NCI-H1092 (cell line): ENCODE measurements at regions not wholly inside any gene's neighbourhood (a gene's known extent, or its start where the extent isn't known, plus 50 kb on each side); places are given as distances from the start of the nearest gene placed in this dataset.

ENCODE experiments used
- DNase-seq: peaks from one replicate; lab custom pipeline; 2025; lab: John Stamatoyannopoulos, UW

- no peak for DNase-seq
These were observed 186.5 kb upstream of the LHX5 start for GRCh38 chr12:113658006-113658655.

GRCh38 chr12:113655919-113656318 lies 184.2 kb upstream of the LHX5 start:
- no peak for DNase-seq

GRCh38 chr12:113655479-113655878 lies 183.8 kb upstream of the LHX5 start:
- no peak for DNase-seq

GRCh38 chr12:113651662-113652061 lies 180.0 kb upstream of the LHX5 start:
- DNase-seq: no peak

- no peak for DNase-seq
These were observed 178.8 kb upstream of the LHX5 start for GRCh38 chr12:113650476-113650875.

- no peak for DNase-seq
These were observed 177.7 kb upstream of the LHX5 start for GRCh38 chr12:113649256-113649830.

- DNase-seq: peak; percentile 8
These were observed 175.4 kb upstream of the LHX5 start for GRCh38 chr12:113647048-113647447.

GRCh38 chr12:113645603-113646002 lies 173.9 kb upstream of the LHX5 start:
- DNase-seq: no peak

GRCh38 chr12:113645183-113645582 lies 173.5 kb upstream of the LHX5 start:
- no peak for DNase-seq

- DNase-seq: no peak
These were observed 171.7 kb upstream of the LHX5 start for GRCh38 chr12:113643177-113643974.

- DNase-seq: no peak
These were observed 171.0 kb upstream of the LHX5 start for GRCh38 chr12:113642672-113643071.

- DNase-seq: no peak
These were observed 170.5 kb upstream of the LHX5 start for GRCh38 chr12:113642216-113642615.

GRCh38 chr12:113641426-113642030 lies 169.9 kb upstream of the LHX5 start:
- DNase-seq: no peak

- DNase-seq: no peak
These were observed 169.2 kb upstream of the LHX5 start for GRCh38 chr12:113640837-113641236.

- no peak for DNase-seq
These were observed 167.8 kb upstream of the LHX5 start for GRCh38 chr12:113639474-113639873.

- no peak for DNase-seq
These were observed 166.7 kb upstream of the LHX5 start for GRCh38 chr12:113638460-113638775.

- no peak for DNase-seq
These were observed 163.3 kb upstream of the LHX5 start for GRCh38 chr12:113634982-113635381.

- no peak for DNase-seq
These were observed 162.8 kb upstream of the LHX5 start for GRCh38 chr12:113634474-113634873.

GRCh38 chr12:113633678-113634332 lies 162.1 kb upstream of the LHX5 start:
- no peak for DNase-seq

- no peak for DNase-seq
These were observed 159.0 kb upstream of the LHX5 start for GRCh38 chr12:113630625-113631024.

GRCh38 chr12:113625499-113625898 lies 153.8 kb upstream of the LHX5 start:
- no peak for DNase-seq

- no peak for DNase-seq
These were observed 150.7 kb upstream of the LHX5 start for GRCh38 chr12:113622410-113622809.
